GM12892 (cell line): ENCODE measurements at regions not wholly inside any gene's neighbourhood (a gene's known extent, or its start where the extent isn't known, plus 50 kb on each side); places are given as distances from the start of the nearest gene placed in this dataset.

Experiments
- POLR2A ChIP-seq: IDR thresholded peaks from 2 replicates; pipeline ENCODE4 v1.6.1; 2011; ENCODE audit warnings: low read depth, low read length, control low read depth
- POLR2AphosphoS5 ChIP-seq: IDR thresholded peaks from 2 replicates; pipeline ENCODE4 v1.6.1; 2011; ENCODE audit warnings: low read depth, low read length, control low read depth
- TAF1 ChIP-seq: IDR thresholded peaks from 2 replicates; pipeline ENCODE4 v1.6.1; 2011; ENCODE audit warnings: low read depth, mild to moderate bottlenecking, control low read depth, low read length, borderline replicate concordance

GRCh38 chr4:141304346-141304745 is 83.7 kb downstream of the ZNF330 start:
- TF ChIP-seq POLR2A (no peak), TAF1 (no peak), POLR2AphosphoS5 (no peak)
